Heart left ventricle (tissue), 16 donors: ENCODE measurements at regions not wholly inside any gene's neighbourhood (a gene's known extent, or its start where the extent isn't known, plus 50 kb on each side); places are given as distances from the start of the nearest gene placed in this dataset.

Experiments
- ATAC-seq, 4 donors: fragments of 200-7000 bp; cut with Tn5 transposase; one replicate each; pipeline ENCODE4 v1.9.1; 2020 to 2022; ENCODE audit warnings: moderate library complexity in 4 of 4, mild to moderate bottlenecking in 3 of 4, moderate number of reproducible peaks in 1 of 4
- DNase-seq, 5 donors: peaks; one replicate each; pipeline ENCODE4 v3.0.0-alpha.2; 2020
- H3K27ac ChIP-seq, 12 donors: fragments of 200-600 bp; sonication (generic) in 4 of 12; one replicate each; pipeline versions ENCODE4 v1.5.0 to v1.8.0; 2016 to 2022; ENCODE audit warnings: mild to moderate bottlenecking in 2 of 12
- H3K27me3 ChIP-seq, 9 donors: fragments of 200-600 bp; sonication (generic) in 2 of 9; one replicate each; pipeline versions ENCODE4 v1.5.1 to v1.8.0; 2016 to 2022; ENCODE audit warnings: mild to moderate bottlenecking in 3 of 9
- H3K36me3 ChIP-seq, 9 donors: fragments of 200-600 bp; sonication (generic) in 2 of 9; one replicate each; pipeline versions ENCODE4 v1.5.0 to v1.8.0; 2018 to 2022; ENCODE audit warnings: mild to moderate bottlenecking in 2 of 9
- H3K4me1 ChIP-seq, 12 donors: fragments of 200-600 bp; sonication (generic) in 4 of 12; one replicate each; pipeline versions ENCODE4 v1.5.0 to v1.8.0; 2016 to 2022; ENCODE audit warnings: mild to moderate bottlenecking in 3 of 12
- H3K4me3 ChIP-seq, 12 donors: fragments of 200-600 bp; sonication (generic) in 4 of 12; one replicate each; pipeline versions ENCODE4 v1.5.0 to v1.8.0; 2017 to 2022; ENCODE audit warnings: mild to moderate bottlenecking in 9 of 12, moderate library complexity in 4 of 12
- H3K9me3 ChIP-seq, 12 donors: fragments of 200-600 bp; sonication (generic) in 4 of 12; one replicate each; pipeline versions ENCODE4 v1.5.0 to v1.8.0; 2016 to 2022; ENCODE audit warnings: mild to moderate bottlenecking in 1 of 12
- POLR2A ChIP-seq, 2 donors: fragments of 450-650 bp; IDR thresholded peaks; one replicate each; pipeline ENCODE4 v1.6.1; 2017; ENCODE audit warnings: antibody characterized with exemption in 2 of 2, mild to moderate bottlenecking in 2 of 2, moderate library complexity in 2 of 2
- WGBS, 4 donors: extraction: QIAGEN DNeasy Blood & Tissue Kit in 2 of 4; methylation state at CpG; one replicate each; pipeline versions ENCODE4 v1.1.5 to v1.1.7; 2013 to 2018; 5-methylcytosine and 5-hydroxymethylcytosine counted together
- intact Hi-C, 10 donors: fragments of 100-400 bp; cut with DNase I; formaldehyde crosslinking; loops; one replicate each; pipeline versions ENCODE4 v1.11.1 to v1.14.2; 2022
- TF ChIP-seq, protein P1 (sequence below), 12 donors: fragments of 200-600 bp; sonication (generic) in 4 of 12; IDR thresholded peaks; one replicate each; pipeline versions ENCODE4 v1.5.0 to v1.8.0; 2018 to 2022; ENCODE audit warnings: antibody characterized with exemption in 12 of 12, mild to moderate bottlenecking in 5 of 12
- donor health status: ischemic (EF 13 %, LVEDD 7.1; RV severe dilation, severe dysfunction).
- donor health status: healthy with polysubstance abuse.
- donor health status: DM: no; HTN: yes; CAD: no.
- donor health status: DM: no; HTN: no; CAD: no.
- donor health status: ischemic (EF 25% LVEDD 6.9; RV normal size, moderate dysfunction).
- donor health status: ischemic (EF 25% LVEDD 5.7; RV mildly dilated, moderate dysfunction).
- donor health status: healthy.
- donor health status: DM: yes; HTN: yes; CAD: no.
- donor health status: ischemic (EF 35%, LVEDD 5.7; RV mildly dilated, moderate dysfunction).
- donor health status: nonischemic (EF 11% LVEDD 7.7; RV severe dilation, severe dysfunction).
- donor health status: DM: yes; HTN: yes; CAD: no.
- donor health status: PGD.
- donor health status: ischemic (EF 29% LVEDD 5.4; RV normal size, mild dysfunction).
- donor health status: nonischemic (EF 23%, LVEDD 6.1; RV moderate dilation, normal function).

DNA sequence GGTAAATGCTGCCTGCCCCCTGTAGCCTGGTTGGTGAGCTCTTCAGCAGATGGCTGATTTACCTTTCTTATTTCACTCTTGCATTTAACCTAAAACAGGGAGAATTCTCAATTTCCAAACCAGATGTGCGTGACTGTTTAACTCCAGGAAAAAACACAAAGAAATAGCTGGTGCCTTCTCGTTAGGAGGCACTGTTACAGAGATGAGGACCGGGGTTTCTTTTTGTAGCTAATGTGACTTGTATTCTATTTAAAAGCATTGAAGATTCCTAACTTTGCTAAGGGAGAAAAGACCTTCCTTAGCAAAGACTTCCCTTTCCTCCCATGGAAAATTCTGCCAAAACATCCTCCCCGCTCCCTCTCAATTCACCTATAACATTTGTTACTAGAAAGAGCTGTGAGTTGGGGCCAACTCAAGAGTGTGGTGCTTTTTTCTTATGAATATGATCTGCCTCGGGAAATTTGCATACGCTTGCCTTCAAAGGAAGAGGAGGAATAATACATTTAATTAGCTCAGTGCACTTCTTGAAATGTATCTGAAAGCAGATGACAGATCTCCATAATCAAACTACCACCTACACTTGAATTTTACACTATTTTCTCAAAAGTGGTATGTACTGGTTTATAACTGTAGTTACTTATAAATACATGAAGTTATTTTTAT lies 102.0 kb upstream of the ARID2 start:
- no peak for ATAC-seq
- Histone ChIP-seq H3K4me3 (no peak overlapping the region), H3K36me3 (no peaks in the 10 kb centered on the region), H3K4me1 (peaks cover 0 to 2% (median 0%) of the 10 kb centered on the region in 12 donors), H3K27me3 (no peaks in the 10 kb centered on the region), H3K27ac (no peak overlapping the region), H3K9me3 (no peaks in the 10 kb centered on the region)
- intact Hi-C loops = no loop called here
- no peak for TF ChIP-seq POLR2A (IDR thresholded peaks at IDR 0.05)
- TF ChIP-seq, protein P1, sequence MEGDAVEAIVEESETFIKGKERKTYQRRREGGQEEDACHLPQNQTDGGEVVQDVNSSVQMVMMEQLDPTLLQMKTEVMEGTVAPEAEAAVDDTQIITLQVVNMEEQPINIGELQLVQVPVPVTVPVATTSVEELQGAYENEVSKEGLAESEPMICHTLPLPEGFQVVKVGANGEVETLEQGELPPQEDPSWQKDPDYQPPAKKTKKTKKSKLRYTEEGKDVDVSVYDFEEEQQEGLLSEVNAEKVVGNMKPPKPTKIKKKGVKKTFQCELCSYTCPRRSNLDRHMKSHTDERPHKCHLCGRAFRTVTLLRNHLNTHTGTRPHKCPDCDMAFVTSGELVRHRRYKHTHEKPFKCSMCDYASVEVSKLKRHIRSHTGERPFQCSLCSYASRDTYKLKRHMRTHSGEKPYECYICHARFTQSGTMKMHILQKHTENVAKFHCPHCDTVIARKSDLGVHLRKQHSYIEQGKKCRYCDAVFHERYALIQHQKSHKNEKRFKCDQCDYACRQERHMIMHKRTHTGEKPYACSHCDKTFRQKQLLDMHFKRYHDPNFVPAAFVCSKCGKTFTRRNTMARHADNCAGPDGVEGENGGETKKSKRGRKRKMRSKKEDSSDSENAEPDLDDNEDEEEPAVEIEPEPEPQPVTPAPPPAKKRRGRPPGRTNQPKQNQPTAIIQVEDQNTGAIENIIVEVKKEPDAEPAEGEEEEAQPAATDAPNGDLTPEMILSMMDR (IDR thresholded peaks at IDR 0.05) = no peak
- WGBS, 4 donors = 69 to 82% (median 75%) methylated on average over 6 of the region's 6 CpGs
- no peak for DNase-seq

- Histone ChIP-seq H3K27ac (no peak overlapping the region), H3K9me3 (no peaks in the 10 kb centered on the region), H3K27me3 (no peaks in the 10 kb centered on the region), H3K36me3 (no peaks in the 10 kb centered on the region), H3K4me3 (no peak overlapping the region), H3K4me1 (no peaks in the 10 kb centered on the region)
- ATAC-seq (no peak), DNase-seq (no peak)
- no peak for TF ChIP-seq POLR2A (IDR thresholded peaks at IDR 0.05)
- TF ChIP-seq, protein P1 (IDR thresholded peaks at IDR 0.05) = no peak
- intact Hi-C loops = no loop called here
These were observed 100.2 kb upstream of the ARID2 start for GRCh38 chr12:45629292-45629691.

DNA sequence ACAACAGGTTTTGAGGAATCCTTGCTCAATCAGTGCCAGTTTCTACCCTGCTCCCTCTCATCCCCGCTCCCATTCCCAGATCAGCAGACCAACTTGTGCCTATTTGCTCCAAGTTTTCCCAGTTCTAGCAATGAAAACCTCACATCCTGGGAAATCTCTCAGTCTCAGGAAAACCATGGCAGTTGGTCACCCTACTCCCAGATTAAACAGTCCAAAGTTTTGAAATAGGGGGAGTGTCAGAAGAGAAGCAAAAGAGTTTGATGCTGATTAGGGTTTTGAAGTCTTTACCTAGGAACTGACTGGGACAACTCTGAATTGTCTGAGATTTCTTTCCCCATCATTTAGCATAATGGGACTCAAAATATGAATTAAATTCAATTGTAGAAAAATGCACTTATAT lies 95.8 kb upstream of the ARID2 start:
- no peak for ATAC-seq
- Histone ChIP-seq H3K36me3 (no peaks in the 10 kb centered on the region), H3K4me3 (no peak overlapping the region), H3K9me3 (no peaks in the 10 kb centered on the region), H3K27ac (no peak overlapping the region), H3K4me1 (no peaks in the 10 kb centered on the region), H3K27me3 (no peaks in the 10 kb centered on the region)
- TF ChIP-seq, protein P1 (IDR thresholded peaks at IDR 0.05) = no peak
- no peak for TF ChIP-seq POLR2A (IDR thresholded peaks at IDR 0.05)
- intact Hi-C loops = no loop called here
- WGBS, 4 donors = 90 to 100% (median 97%) methylated on average over 1 of the region's 1 CpG
- no peak for DNase-seq

GRCh38 chr12:45634273-45634917 lies 95.1 kb upstream of the ARID2 start:
- ATAC-seq (no peak), DNase-seq (no peak)
- intact Hi-C loops = no loop called here
- 81 to 84% (median 82%) methylated on average over 6 of the region's 6 CpGs for WGBS, 4 donors
- Histone ChIP-seq H3K27ac (no peak overlapping the region), H3K27me3 (no peaks in the 10 kb centered on the region), H3K9me3 (no peaks in the 10 kb centered on the region), H3K4me3 (no peak overlapping the region), H3K4me1 (no peaks in the 10 kb centered on the region), H3K36me3 (no peaks in the 10 kb centered on the region)
- TF ChIP-seq POLR2A (IDR thresholded peaks at IDR 0.05) = no peak
- TF ChIP-seq, protein P1 (IDR thresholded peaks at IDR 0.05) = no peak
